HEK293 (cell line): ENCODE measurements at regions not wholly inside any gene's neighbourhood (a gene's known extent, or its start where the extent isn't known, plus 50 kb on each side); places are given as distances from the start of the nearest gene placed in this dataset.

Source experiments
- BCL11A ChIP-seq: fragments of 450-650 bp; formaldehyde crosslinking; IDR thresholded peaks from 2 replicates; pipeline ENCODE4 v1.5.1; 2016; ENCODE audit warnings: low read depth, missing biosample characterization, missing genetic modification characterization
- SETDB1 ChIP-seq: IDR thresholded peaks from one replicate; pipeline ENCODE4 v1.6.1; 2017; ENCODE audit warnings: mild to moderate bottlenecking, low read length, moderate library complexity, mixed read lengths; ENCODE audit not compliant: insufficient read length
- TCF7L2 ChIP-seq: IDR thresholded peaks from 2 replicates; pipeline ENCODE4 v1.6.1; 2011; ENCODE audit warnings: low read depth, mild to moderate bottlenecking, inconsistent platforms, low read length, moderate library complexity, borderline replicate concordance
- ZFP37 ChIP-seq: fragments of 450-650 bp; formaldehyde crosslinking; IDR thresholded peaks from 2 replicates; pipeline ENCODE4 v1.5.1; 2016; ENCODE audit warnings: missing biosample characterization, missing genetic modification characterization
- ZNF239 ChIP-seq: fragments of 450-650 bp; formaldehyde crosslinking; IDR thresholded peaks from 2 replicates; pipeline ENCODE4 v1.5.1; 2016; ENCODE audit warnings: missing biosample characterization, missing genetic modification characterization
- ZNF324 ChIP-seq: fragments of 450-650 bp; formaldehyde crosslinking; IDR thresholded peaks from 2 replicates; pipeline ENCODE4 v1.5.1; 2016; ENCODE audit warnings: missing biosample characterization, missing genetic modification characterization
- ZNF48 ChIP-seq: fragments of 450-650 bp; formaldehyde crosslinking; IDR thresholded peaks from 2 replicates; pipeline ENCODE4 v1.5.1; 2016; ENCODE audit warnings: missing biosample characterization, missing genetic modification characterization
- ZNF549 ChIP-seq: fragments of 450-650 bp; IDR thresholded peaks from 2 replicates; pipeline ENCODE4 v1.5.1; 2018; ENCODE audit warnings: missing biosample characterization, missing genetic modification characterization, mild to moderate bottlenecking, inconsistent platforms, moderate library complexity
- ZNF76 ChIP-seq: fragments of 450-650 bp; formaldehyde crosslinking; IDR thresholded peaks from 2 replicates; pipeline ENCODE4; 2016; ENCODE audit warnings: low read depth, missing biosample characterization, missing genetic modification characterization, borderline replicate concordance
- TF ChIP-seq, protein P1 (sequence below): fragments of 450-650 bp; IDR thresholded peaks from 2 replicates; pipeline ENCODE4 v1.5.1; 2018; ENCODE audit warnings: missing biosample characterization, mild to moderate bottlenecking, missing genetic modification characterization
- TF ChIP-seq, protein P2 (sequence below): fragments of 450-650 bp; formaldehyde crosslinking; IDR thresholded peaks from 2 replicates; pipeline ENCODE4 v1.5.1; 2016; ENCODE audit warnings: missing biosample characterization, missing genetic modification characterization
- TF ChIP-seq, protein P3 (sequence below): fragments of 450-650 bp; formaldehyde crosslinking; IDR thresholded peaks from 2 replicates; pipeline ENCODE4 v1.5.1; 2016; ENCODE audit warnings: missing biosample characterization, missing genetic modification characterization
- TF ChIP-seq, protein P4 (sequence below): fragments of 450-650 bp; IDR thresholded peaks from 2 replicates; pipeline ENCODE4 v1.5.1; 2018; ENCODE audit warnings: missing biosample characterization, missing genetic modification characterization

DNA sequence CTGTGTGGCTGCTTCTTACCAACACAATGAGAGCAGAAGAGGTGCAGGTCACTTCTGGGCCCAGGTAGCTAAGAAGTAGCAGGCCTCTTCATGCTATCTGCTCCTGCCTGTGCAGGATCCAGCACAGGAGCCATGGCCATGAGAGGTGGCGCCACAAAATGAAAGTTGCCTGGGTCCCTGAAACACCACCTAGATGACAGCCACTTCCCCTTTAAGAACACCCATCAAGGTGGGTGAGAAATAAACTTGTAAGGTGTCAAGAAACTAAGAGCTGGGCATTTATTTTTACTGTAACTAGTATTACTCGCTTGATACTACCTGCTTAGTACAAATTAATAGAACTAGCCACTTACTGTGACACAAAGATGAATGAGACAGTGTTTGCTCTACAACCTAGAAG lies 484.6 kb upstream of the TBL1XR1 start:
- TF ChIP-seq, protein P1, sequence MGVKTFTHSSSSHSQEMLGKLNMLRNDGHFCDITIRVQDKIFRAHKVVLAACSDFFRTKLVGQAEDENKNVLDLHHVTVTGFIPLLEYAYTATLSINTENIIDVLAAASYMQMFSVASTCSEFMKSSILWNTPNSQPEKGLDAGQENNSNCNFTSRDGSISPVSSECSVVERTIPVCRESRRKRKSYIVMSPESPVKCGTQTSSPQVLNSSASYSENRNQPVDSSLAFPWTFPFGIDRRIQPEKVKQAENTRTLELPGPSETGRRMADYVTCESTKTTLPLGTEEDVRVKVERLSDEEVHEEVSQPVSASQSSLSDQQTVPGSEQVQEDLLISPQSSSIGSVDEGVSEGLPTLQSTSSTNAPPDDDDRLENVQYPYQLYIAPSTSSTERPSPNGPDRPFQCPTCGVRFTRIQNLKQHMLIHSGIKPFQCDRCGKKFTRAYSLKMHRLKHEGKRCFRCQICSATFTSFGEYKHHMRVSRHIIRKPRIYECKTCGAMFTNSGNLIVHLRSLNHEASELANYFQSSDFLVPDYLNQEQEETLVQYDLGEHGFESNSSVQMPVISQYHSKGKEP: no peak
- TF ChIP-seq, protein P2, sequence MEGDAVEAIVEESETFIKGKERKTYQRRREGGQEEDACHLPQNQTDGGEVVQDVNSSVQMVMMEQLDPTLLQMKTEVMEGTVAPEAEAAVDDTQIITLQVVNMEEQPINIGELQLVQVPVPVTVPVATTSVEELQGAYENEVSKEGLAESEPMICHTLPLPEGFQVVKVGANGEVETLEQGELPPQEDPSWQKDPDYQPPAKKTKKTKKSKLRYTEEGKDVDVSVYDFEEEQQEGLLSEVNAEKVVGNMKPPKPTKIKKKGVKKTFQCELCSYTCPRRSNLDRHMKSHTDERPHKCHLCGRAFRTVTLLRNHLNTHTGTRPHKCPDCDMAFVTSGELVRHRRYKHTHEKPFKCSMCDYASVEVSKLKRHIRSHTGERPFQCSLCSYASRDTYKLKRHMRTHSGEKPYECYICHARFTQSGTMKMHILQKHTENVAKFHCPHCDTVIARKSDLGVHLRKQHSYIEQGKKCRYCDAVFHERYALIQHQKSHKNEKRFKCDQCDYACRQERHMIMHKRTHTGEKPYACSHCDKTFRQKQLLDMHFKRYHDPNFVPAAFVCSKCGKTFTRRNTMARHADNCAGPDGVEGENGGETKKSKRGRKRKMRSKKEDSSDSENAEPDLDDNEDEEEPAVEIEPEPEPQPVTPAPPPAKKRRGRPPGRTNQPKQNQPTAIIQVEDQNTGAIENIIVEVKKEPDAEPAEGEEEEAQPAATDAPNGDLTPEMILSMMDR (tag by site-specific recombination): no peak
- no peak for TF ChIP-seq TCF7L2
- no peak for TF ChIP-seq ZNF48
- TF ChIP-seq ZNF324 (tag by site-specific recombination): no peak
- TF ChIP-seq, protein P3, sequence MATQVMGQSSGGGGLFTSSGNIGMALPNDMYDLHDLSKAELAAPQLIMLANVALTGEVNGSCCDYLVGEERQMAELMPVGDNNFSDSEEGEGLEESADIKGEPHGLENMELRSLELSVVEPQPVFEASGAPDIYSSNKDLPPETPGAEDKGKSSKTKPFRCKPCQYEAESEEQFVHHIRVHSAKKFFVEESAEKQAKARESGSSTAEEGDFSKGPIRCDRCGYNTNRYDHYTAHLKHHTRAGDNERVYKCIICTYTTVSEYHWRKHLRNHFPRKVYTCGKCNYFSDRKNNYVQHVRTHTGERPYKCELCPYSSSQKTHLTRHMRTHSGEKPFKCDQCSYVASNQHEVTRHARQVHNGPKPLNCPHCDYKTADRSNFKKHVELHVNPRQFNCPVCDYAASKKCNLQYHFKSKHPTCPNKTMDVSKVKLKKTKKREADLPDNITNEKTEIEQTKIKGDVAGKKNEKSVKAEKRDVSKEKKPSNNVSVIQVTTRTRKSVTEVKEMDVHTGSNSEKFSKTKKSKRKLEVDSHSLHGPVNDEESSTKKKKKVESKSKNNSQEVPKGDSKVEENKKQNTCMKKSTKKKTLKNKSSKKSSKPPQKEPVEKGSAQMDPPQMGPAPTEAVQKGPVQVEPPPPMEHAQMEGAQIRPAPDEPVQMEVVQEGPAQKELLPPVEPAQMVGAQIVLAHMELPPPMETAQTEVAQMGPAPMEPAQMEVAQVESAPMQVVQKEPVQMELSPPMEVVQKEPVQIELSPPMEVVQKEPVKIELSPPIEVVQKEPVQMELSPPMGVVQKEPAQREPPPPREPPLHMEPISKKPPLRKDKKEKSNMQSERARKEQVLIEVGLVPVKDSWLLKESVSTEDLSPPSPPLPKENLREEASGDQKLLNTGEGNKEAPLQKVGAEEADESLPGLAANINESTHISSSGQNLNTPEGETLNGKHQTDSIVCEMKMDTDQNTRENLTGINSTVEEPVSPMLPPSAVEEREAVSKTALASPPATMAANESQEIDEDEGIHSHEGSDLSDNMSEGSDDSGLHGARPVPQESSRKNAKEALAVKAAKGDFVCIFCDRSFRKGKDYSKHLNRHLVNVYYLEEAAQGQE (tag by site-specific recombination): no peak
- TF ChIP-seq, protein P4, sequence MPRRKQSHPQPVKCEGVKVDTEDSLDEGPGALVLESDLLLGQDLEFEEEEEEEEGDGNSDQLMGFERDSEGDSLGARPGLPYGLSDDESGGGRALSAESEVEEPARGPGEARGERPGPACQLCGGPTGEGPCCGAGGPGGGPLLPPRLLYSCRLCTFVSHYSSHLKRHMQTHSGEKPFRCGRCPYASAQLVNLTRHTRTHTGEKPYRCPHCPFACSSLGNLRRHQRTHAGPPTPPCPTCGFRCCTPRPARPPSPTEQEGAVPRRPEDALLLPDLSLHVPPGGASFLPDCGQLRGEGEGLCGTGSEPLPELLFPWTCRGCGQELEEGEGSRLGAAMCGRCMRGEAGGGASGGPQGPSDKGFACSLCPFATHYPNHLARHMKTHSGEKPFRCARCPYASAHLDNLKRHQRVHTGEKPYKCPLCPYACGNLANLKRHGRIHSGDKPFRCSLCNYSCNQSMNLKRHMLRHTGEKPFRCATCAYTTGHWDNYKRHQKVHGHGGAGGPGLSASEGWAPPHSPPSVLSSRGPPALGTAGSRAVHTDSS: no peak
- no peak for TF ChIP-seq BCL11A
- TF ChIP-seq ZFP37 (tag by site-specific recombination): no peak
- no peak for TF ChIP-seq SETDB1
- TF ChIP-seq ZNF239: no peak
- TF ChIP-seq ZNF549 (tag by site-specific recombination): no peak
- no peak for TF ChIP-seq ZNF76 (tag by site-specific recombination)
